ENCODE measurements at regions not wholly inside any gene's neighbourhood (a gene's known extent, or its start where the extent isn't known, plus 50 kb on each side); places are given as distances from the start of the nearest gene placed in this dataset.

DNA sequence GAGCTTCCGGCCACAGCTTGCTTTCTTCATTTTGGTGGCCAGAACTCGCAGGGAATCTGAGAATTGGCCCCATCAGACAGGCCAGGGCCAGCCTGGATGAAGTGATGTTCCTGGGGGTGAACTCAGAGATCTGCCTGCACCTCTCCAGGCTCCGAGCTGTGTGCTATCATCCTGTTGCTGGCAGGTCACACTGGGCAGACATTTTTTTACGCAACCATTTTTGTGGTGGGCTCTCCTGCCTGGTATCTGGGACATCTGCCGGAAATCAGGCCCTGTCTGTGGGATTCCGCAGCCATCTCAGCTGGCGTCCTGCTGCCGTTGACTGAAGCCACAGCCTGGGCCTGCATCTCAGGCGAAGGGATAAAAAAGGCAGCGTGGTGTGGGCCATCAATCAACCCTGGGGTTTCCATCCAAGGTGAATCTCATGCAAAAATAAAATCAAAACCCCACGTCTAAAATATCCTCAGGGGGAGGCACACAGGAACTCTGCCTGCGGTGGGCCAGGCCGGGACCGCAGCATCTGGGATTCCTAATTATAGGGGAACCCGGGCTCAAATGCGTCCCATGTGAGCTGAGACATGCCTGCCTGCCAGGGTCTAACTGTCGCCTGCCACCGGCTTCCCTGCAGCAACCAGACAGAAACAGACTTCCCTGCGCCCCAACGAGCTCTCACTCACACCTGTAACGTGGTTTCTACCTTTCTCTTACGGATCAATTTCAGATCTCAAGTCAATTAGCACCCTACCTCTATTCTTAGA is 174.3 kb downstream of the SYK start:
- Mint-ChIP-seq H3K4me1 (ENCODE audit: low read depth, unreplicated experiment) (peaks cover 14% of the 10 kb centered on the region), H3K27ac (ENCODE audit: unreplicated experiment) (no peak overlapping the region), H3K9me3 (ENCODE audit: unreplicated experiment) (no peaks in the 10 kb centered on the region), H3K4me3 (ENCODE audit: unreplicated experiment) (no peak overlapping the region), H3K36me3 (ENCODE audit: low read depth, unreplicated experiment) (peaks cover 1% of the 10 kb centered on the region), H3K27me3 (ENCODE audit: low read depth, unreplicated experiment) (peaks cover 7% of the 10 kb centered on the region)
- Histone ChIP-seq H3K4me3 (ENCODE audit: insufficient read depth, low read depth, low read length) (no peak overlapping the region), H3K9me3 (ENCODE audit: insufficient read depth, low read depth, low read length) (no peaks in the 10 kb centered on the region), H3K4me2 (ENCODE audit: low read length) (no peak overlapping the region), H3K4me1 (ENCODE audit: insufficient read depth, low read length) (peaks cover 5% of the 10 kb centered on the region), H2AFZ (ENCODE audit: low read depth, low read length) (no peak overlapping the region), H3K9ac (ENCODE audit: low read length) (no peak overlapping the region), H3K79me2 (ENCODE audit: insufficient read depth, low read length) (no peaks in the 10 kb centered on the region), H4K20me1 (ENCODE audit: insufficient read depth, low read length) (no peaks in the 10 kb centered on the region), H3K27me3 (ENCODE audit: insufficient read depth, low read length) (no peaks in the 10 kb centered on the region), H3K36me3 (ENCODE audit: insufficient read depth, low read length) (no peaks in the 10 kb centered on the region), H3K27ac (ENCODE audit: low read depth, low read length) (no peak overlapping the region)
- no peak for FAIRE-seq
- TF ChIP-seq EZH2 (IDR thresholded peaks at IDR 0.05; ENCODE audit: insufficient read depth, low read length): no peak
- TF ChIP-seq, protein P1, sequence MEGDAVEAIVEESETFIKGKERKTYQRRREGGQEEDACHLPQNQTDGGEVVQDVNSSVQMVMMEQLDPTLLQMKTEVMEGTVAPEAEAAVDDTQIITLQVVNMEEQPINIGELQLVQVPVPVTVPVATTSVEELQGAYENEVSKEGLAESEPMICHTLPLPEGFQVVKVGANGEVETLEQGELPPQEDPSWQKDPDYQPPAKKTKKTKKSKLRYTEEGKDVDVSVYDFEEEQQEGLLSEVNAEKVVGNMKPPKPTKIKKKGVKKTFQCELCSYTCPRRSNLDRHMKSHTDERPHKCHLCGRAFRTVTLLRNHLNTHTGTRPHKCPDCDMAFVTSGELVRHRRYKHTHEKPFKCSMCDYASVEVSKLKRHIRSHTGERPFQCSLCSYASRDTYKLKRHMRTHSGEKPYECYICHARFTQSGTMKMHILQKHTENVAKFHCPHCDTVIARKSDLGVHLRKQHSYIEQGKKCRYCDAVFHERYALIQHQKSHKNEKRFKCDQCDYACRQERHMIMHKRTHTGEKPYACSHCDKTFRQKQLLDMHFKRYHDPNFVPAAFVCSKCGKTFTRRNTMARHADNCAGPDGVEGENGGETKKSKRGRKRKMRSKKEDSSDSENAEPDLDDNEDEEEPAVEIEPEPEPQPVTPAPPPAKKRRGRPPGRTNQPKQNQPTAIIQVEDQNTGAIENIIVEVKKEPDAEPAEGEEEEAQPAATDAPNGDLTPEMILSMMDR (IDR thresholded peaks at IDR 0.05; ENCODE audit: insufficient read depth, low read depth, low read length): no peak
- DNase-seq (ENCODE audit: low read depth): no peak

DNA sequence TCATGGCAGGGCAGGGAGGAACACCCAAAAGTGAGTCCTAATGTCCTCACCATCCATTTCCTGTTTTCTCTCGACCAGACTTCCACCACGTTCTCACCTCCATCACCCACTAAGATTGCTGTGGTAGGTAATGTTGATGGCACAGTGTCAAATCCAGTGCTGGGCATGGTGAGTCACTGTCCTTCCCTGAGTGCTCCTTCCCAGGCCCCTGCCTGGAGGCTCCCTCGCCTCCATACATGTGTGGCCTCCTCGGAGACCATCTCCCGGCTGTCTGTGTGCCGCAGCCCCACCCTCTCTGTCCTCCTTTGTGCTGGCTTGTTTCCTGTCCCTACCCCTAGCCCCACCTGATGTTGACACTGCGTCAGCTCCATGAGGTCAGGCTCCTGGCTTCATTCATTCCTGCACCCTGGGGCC is 177.5 kb downstream of the SYK start:
- Mint-ChIP-seq H3K4me1 (ENCODE audit: low read depth, unreplicated experiment) (peaks cover 1% of the 10 kb centered on the region), H3K4me3 (ENCODE audit: unreplicated experiment) (no peak overlapping the region), H3K36me3 (ENCODE audit: low read depth, unreplicated experiment) (peaks cover 1% of the 10 kb centered on the region), H3K27ac (ENCODE audit: unreplicated experiment) (no peak overlapping the region), H3K27me3 (ENCODE audit: low read depth, unreplicated experiment) (peaks cover 7% of the 10 kb centered on the region), H3K9me3 (ENCODE audit: unreplicated experiment) (no peaks in the 10 kb centered on the region)
- Histone ChIP-seq H3K27me3 (ENCODE audit: insufficient read depth, low read length) (no peaks in the 10 kb centered on the region), H3K4me1 (ENCODE audit: insufficient read depth, low read length) (peaks cover 3% of the 10 kb centered on the region), H3K36me3 (ENCODE audit: insufficient read depth, low read length) (no peaks in the 10 kb centered on the region), H3K9me3 (ENCODE audit: insufficient read depth, low read depth, low read length) (no peaks in the 10 kb centered on the region), H3K4me2 (ENCODE audit: low read length) (no peak overlapping the region), H3K4me3 (ENCODE audit: insufficient read depth, low read depth, low read length) (no peak overlapping the region), H3K9ac (ENCODE audit: low read length) (no peak overlapping the region), H3K79me2 (ENCODE audit: insufficient read depth, low read length) (no peaks in the 10 kb centered on the region), H4K20me1 (ENCODE audit: insufficient read depth, low read length) (no peaks in the 10 kb centered on the region), H2AFZ (ENCODE audit: low read depth, low read length) (peak overlapping the region; percentile 30), H3K27ac (ENCODE audit: low read depth, low read length) (no peak overlapping the region)
- no peak for TF ChIP-seq EZH2 (IDR thresholded peaks at IDR 0.05; ENCODE audit: insufficient read depth, low read length)
- TF ChIP-seq, protein P1 (IDR thresholded peaks at IDR 0.05; ENCODE audit: insufficient read depth, low read depth, low read length): no peak
- no peak for FAIRE-seq
- DNase-seq (ENCODE audit: low read depth): no peak

GRCh38 chr9:90979639-90980038 is 178.0 kb downstream of the SYK start:
- Histone ChIP-seq H4K20me1 (ENCODE audit: insufficient read depth, low read length) (no peaks in the 10 kb centered on the region), H3K4me1 (ENCODE audit: insufficient read depth, low read length) (no peaks in the 10 kb centered on the region), H3K36me3 (ENCODE audit: insufficient read depth, low read length) (no peaks in the 10 kb centered on the region), H3K4me2 (ENCODE audit: low read length) (no peak overlapping the region), H2AFZ (ENCODE audit: low read depth, low read length) (peak overlapping the region; percentile 30), H3K9me3 (ENCODE audit: insufficient read depth, low read depth, low read length) (no peaks in the 10 kb centered on the region), H3K27me3 (ENCODE audit: insufficient read depth, low read length) (no peaks in the 10 kb centered on the region), H3K79me2 (ENCODE audit: insufficient read depth, low read length) (no peaks in the 10 kb centered on the region), H3K9ac (ENCODE audit: low read length) (no peak overlapping the region), H3K4me3 (ENCODE audit: insufficient read depth, low read depth, low read length) (no peak overlapping the region), H3K27ac (ENCODE audit: low read depth, low read length) (no peak overlapping the region)
- no peaks in the 10 kb centered on the region for H3K4me1 Mint-ChIP-seq (ENCODE audit: low read depth, unreplicated experiment)
- DNase-seq (ENCODE audit: low read depth) (no peak), FAIRE-seq (no peak)
- no peaks in the 10 kb centered on the region for H3K9me3 Mint-ChIP-seq (ENCODE audit: unreplicated experiment)
- H3K4me3 Mint-ChIP-seq (ENCODE audit: unreplicated experiment): no peak overlapping the region
- H3K27ac Mint-ChIP-seq (ENCODE audit: unreplicated experiment): peak overlapping the region; percentile 54
- TF ChIP-seq EZH2 (IDR thresholded peaks at IDR 0.05; ENCODE audit: insufficient read depth, low read length): no peak
- TF ChIP-seq, protein P1 (IDR thresholded peaks at IDR 0.05; ENCODE audit: insufficient read depth, low read depth, low read length): no peak
- peaks cover 7% of the 10 kb centered on the region for H3K27me3 Mint-ChIP-seq (ENCODE audit: low read depth, unreplicated experiment)
- peaks cover 1% of the 10 kb centered on the region for H3K36me3 Mint-ChIP-seq (ENCODE audit: low read depth, unreplicated experiment)

All from astrocyte (in vitro differentiated cells and primary cell).